Panc1 (cell line): ENCODE measurements at regions not wholly inside any gene's neighbourhood (a gene's known extent, or its start where the extent isn't known, plus 50 kb on each side); places are given as distances from the start of the nearest gene placed in this dataset.

ENCODE experiments used
- ATAC-seq: fragments of 200-7000 bp; cut with Tn5 transposase; 2 replicates; pipeline ENCODE4 v1.9.1; 2020; ENCODE audit warnings: mild to moderate bottlenecking, moderate library complexity
- BruUV-seq: library from RNA; stranded (reverse); fragments of 400-500 nt; replicated peaks from 2 replicates; lab custom pipeline; 2021; lab: Mats Ljungman, UMichigan
- CTCF ChIA-PET: fragments of 300-600 bp; sonication (Branson Sonifier 250); formaldehyde crosslinking; loops from one replicate; lab custom pipeline; 2022; ENCODE audit warnings: antibody characterized with exemption; lab: Charles Lee
- POLR2A ChIA-PET: fragments of 300-600 bp; sonication (Branson Sonifier 250); formaldehyde crosslinking; loops from one replicate; lab custom pipeline; 2022; ENCODE audit warnings: antibody characterized with exemption; lab: Charles Lee
- DNase-seq: peaks from one replicate; pipeline ENCODE4 v3.0.0-alpha.2; 2010; ENCODE audit warnings: low read depth, low spot score
- H3K27ac ChIP-seq: 2 replicates; pipeline ENCODE4 v1.5.1; 2011; ENCODE audit warnings: mild to moderate bottlenecking, low read length, inconsistent platforms
- H3K27me3 ChIP-seq: fragments of 200-500 bp; sonication (Bioruptor generic); 2 replicates; pipeline ENCODE4 v1.6.0; 2014; ENCODE audit warnings: low read length, inconsistent platforms; ENCODE audit not compliant: control insufficient read depth, insufficient read depth
- H3K36me3 ChIP-seq: fragments of 200-500 bp; sonication (Bioruptor generic); 2 replicates; pipeline ENCODE4 v1.5.1; 2014; ENCODE audit warnings: inconsistent platforms, mild to moderate bottlenecking, low read length, moderate library complexity; ENCODE audit not compliant: control insufficient read depth, insufficient read depth
- H3K4me1 ChIP-seq: 2 replicates; pipeline ENCODE4 v1.5.1; 2011; ENCODE audit warnings: inconsistent platforms, mild to moderate bottlenecking, low read length, moderate library complexity; ENCODE audit not compliant: control insufficient read depth, insufficient read depth
- H3K4me3 ChIP-seq, 2 experiments: 2 replicates each; pipeline ENCODE4 v1.5.1; 2011 to 2012; ENCODE audit warnings: low read depth in 2 of 2, low read length in 2 of 2, mild to moderate bottlenecking in 2 of 2, inconsistent platforms in 1 of 2, moderate library complexity in 1 of 2
- H3K9me3 ChIP-seq: fragments of 200-500 bp; sonication (Bioruptor generic); 2 replicates; pipeline ENCODE4 v1.5.1; 2014; ENCODE audit warnings: low read depth, mild to moderate bottlenecking, inconsistent platforms, low read length, moderate library complexity; ENCODE audit not compliant: control insufficient read depth, insufficient read depth
- POLR2AphosphoS5 ChIP-seq: IDR thresholded peaks from 2 replicates; pipeline ENCODE4 v1.6.1; 2012; ENCODE audit warnings: mild to moderate bottlenecking, low read depth, low read length, moderate library complexity
- SIN3A ChIP-seq: IDR thresholded peaks from 2 replicates; pipeline ENCODE4 v1.6.1; 2012; ENCODE audit warnings: low read depth, mild to moderate bottlenecking, low read length, moderate library complexity, borderline replicate concordance; ENCODE audit not compliant: insufficient read depth
- TCF7L2 ChIP-seq: IDR thresholded peaks from 2 replicates; pipeline ENCODE4 v1.6.1; 2011; ENCODE audit warnings: mild to moderate bottlenecking, low read depth, low read length, inconsistent platforms
- in situ Hi-C: cut with HindIII; loops from 2 replicates; pipeline ENCODE4 v1.10.0; 2016; ENCODE audit warnings: low sequenced_read_pairs, low pct_unique_long_range_greater_than_20kb
- intact Hi-C: fragments of 100-400 bp; cut with micrococcal nuclease; formaldehyde crosslinking; loops from one replicate; pipeline ENCODE4 v1.10.0; 2022; ENCODE audit not compliant: unreplicated experiment
- TF ChIP-seq, protein P1 (sequence below), 2 experiments: IDR thresholded peaks; 2 replicates each; pipeline ENCODE4 v1.6.1; 2011 to 2012; ENCODE audit warnings: low read depth in 2 of 2, control low read depth in 1 of 2, low read length in 1 of 2, mild to moderate bottlenecking in 1 of 2, moderate library complexity in 1 of 2; ENCODE audit not compliant: insufficient read depth in 1 of 2
- TF ChIP-seq, protein P2 (sequence below): fragments of 450-650 bp; IDR thresholded peaks from 2 replicates; pipeline ENCODE4 v1.5.1; 2017; ENCODE audit warnings: mild to moderate bottlenecking

DNA sequence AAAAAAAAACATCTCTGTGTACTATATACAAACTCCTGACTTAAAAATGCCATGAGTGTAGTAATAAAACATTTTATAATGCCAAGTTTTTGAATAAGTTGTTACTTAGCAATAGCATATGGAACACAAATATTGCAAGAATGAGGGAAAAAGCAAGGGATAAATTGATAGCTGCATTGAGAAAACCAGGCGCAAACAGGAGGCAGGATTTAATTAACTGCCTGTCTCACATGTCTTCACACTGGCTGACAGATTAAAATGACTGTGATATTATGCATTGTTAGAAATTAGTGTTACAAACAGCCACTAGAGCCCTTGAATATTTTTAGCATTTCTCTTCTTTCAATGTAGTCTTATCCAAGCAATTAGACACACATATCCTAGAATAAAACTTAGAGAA, 1817.5 kb upstream of the NUDT12 start:
- no TSS peak for BruUV-seq
- no peak overlapping the region for H3K4me3 ChIP-seq
- in situ Hi-C loops: no loop called here
- ATAC-seq: no peak
- ChIA-PET CTCF (no interaction called here), POLR2A (no interaction called here)
- DNase-seq: no peak
- H3K36me3 ChIP-seq: no peaks in the 10 kb centered on the region
- H3K27ac ChIP-seq: no peak overlapping the region
- H3K4me1 ChIP-seq: no peaks in the 10 kb centered on the region
- no peaks in the 10 kb centered on the region for H3K27me3 ChIP-seq
- intact Hi-C loops: no loop called here
- TF ChIP-seq TCF7L2 (no peak), POLR2AphosphoS5 (no peak), SIN3A (no peak)
- TF ChIP-seq, protein P1, sequence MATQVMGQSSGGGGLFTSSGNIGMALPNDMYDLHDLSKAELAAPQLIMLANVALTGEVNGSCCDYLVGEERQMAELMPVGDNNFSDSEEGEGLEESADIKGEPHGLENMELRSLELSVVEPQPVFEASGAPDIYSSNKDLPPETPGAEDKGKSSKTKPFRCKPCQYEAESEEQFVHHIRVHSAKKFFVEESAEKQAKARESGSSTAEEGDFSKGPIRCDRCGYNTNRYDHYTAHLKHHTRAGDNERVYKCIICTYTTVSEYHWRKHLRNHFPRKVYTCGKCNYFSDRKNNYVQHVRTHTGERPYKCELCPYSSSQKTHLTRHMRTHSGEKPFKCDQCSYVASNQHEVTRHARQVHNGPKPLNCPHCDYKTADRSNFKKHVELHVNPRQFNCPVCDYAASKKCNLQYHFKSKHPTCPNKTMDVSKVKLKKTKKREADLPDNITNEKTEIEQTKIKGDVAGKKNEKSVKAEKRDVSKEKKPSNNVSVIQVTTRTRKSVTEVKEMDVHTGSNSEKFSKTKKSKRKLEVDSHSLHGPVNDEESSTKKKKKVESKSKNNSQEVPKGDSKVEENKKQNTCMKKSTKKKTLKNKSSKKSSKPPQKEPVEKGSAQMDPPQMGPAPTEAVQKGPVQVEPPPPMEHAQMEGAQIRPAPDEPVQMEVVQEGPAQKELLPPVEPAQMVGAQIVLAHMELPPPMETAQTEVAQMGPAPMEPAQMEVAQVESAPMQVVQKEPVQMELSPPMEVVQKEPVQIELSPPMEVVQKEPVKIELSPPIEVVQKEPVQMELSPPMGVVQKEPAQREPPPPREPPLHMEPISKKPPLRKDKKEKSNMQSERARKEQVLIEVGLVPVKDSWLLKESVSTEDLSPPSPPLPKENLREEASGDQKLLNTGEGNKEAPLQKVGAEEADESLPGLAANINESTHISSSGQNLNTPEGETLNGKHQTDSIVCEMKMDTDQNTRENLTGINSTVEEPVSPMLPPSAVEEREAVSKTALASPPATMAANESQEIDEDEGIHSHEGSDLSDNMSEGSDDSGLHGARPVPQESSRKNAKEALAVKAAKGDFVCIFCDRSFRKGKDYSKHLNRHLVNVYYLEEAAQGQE (IDR thresholded peaks at IDR 0.05; ENCODE audit: insufficient read depth in 1 of 2, low read depth in 2 of 2, low read length in 1 of 2): no peak
- TF ChIP-seq, protein P2, sequence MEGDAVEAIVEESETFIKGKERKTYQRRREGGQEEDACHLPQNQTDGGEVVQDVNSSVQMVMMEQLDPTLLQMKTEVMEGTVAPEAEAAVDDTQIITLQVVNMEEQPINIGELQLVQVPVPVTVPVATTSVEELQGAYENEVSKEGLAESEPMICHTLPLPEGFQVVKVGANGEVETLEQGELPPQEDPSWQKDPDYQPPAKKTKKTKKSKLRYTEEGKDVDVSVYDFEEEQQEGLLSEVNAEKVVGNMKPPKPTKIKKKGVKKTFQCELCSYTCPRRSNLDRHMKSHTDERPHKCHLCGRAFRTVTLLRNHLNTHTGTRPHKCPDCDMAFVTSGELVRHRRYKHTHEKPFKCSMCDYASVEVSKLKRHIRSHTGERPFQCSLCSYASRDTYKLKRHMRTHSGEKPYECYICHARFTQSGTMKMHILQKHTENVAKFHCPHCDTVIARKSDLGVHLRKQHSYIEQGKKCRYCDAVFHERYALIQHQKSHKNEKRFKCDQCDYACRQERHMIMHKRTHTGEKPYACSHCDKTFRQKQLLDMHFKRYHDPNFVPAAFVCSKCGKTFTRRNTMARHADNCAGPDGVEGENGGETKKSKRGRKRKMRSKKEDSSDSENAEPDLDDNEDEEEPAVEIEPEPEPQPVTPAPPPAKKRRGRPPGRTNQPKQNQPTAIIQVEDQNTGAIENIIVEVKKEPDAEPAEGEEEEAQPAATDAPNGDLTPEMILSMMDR: no peak
- H3K9me3 ChIP-seq: no peaks in the 10 kb centered on the region

GRCh38 chr5:105371169-105371568, 1808.6 kb upstream of the NUDT12 start:
- POLR2A ChIA-PET: no interaction called here
- intact Hi-C loops (no loop called here), in situ Hi-C loops (no loop called here)
- no peaks in the 10 kb centered on the region for H3K36me3 ChIP-seq
- no peak overlapping the region for H3K4me3 ChIP-seq
- H3K27me3 ChIP-seq: no peaks in the 10 kb centered on the region
- H3K9me3 ChIP-seq: no peaks in the 10 kb centered on the region
- ATAC-seq (no peak), DNase-seq (no peak)
- no peaks in the 10 kb centered on the region for H3K4me1 ChIP-seq
- TF ChIP-seq, protein P2: no peak
- TF ChIP-seq POLR2AphosphoS5: no peak
- BruUV-seq: no TSS peak
- CTCF ChIA-PET: no interaction called here
- H3K27ac ChIP-seq: no peak overlapping the region
